GM23248 (cell line): ENCODE measurements at regions not wholly inside any gene's neighbourhood (a gene's known extent, or its start where the extent isn't known, plus 50 kb on each side); places are given as distances from the start of the nearest gene placed in this dataset.

Source experiments
- EZH2 ChIP-seq: fragments of 200-600 bp; sonication (generic); IDR thresholded peaks from 2 replicates; pipeline ENCODE4 v1.6.1; 2018; ENCODE audit warnings: antibody characterized with exemption, mild to moderate bottlenecking; ENCODE audit not compliant: insufficient read depth, poor library complexity, severe bottlenecking
- EZH2phosphoT487 ChIP-seq: fragments of 200-600 bp; sonication (generic); IDR thresholded peaks from 2 replicates; pipeline ENCODE4 v1.6.1; 2018; ENCODE audit warnings: antibody characterized with exemption, moderate library complexity, mild to moderate bottlenecking, low read depth; ENCODE audit not compliant: insufficient read depth

GRCh38 chr9:90061187-90061586 lies 456.4 kb downstream of the GADD45G start:
- TF ChIP-seq EZH2 (no peak), EZH2phosphoT487 (no peak)
